Activated CD8-positive, alpha-beta T cell treated with anti-CD3 and anti-CD28 coated beads, Interleukin-2, amount 10 ng/mL, durations not matched to agents 7 days and 5 days (primary cell): ENCODE measurements at regions not wholly inside any gene's neighbourhood (a gene's known extent, or its start where the extent isn't known, plus 50 kb on each side); places are given as distances from the start of the nearest gene placed in this dataset.
A peak's percentile ranks its signal among the peaks of the same experiment; 100 is the strongest.

Experiments used
- ATAC-seq: fragments of 150-1000 bp; cut with Tn5 transposase; one replicate; pipeline ENCODE4 v1.10.0; 2021; ENCODE audit warnings: moderate library complexity
- CTCF ChIA-PET: fragments of 350-600 bp; sonication (Branson Sonifier 250); formaldehyde crosslinking; loops from one replicate; lab custom pipeline; 2021; ENCODE audit warnings: antibody characterized with exemption; lab: Charles Lee
- POLR2A ChIA-PET: fragments of 350-600 bp; sonication (Branson Sonifier 250); formaldehyde crosslinking; loops from one replicate; lab custom pipeline; 2021; ENCODE audit warnings: antibody characterized with exemption; lab: Charles Lee
- DNase-seq: peaks from one replicate; pipeline ENCODE4 v3.0.0-alpha.2; 2020
- H3K27ac Mint-ChIP-seq: one replicate; pipeline ENCODE4 v1.8.0; 2021; ENCODE audit warnings: mild to moderate bottlenecking, mixed read lengths
- H3K27me3 Mint-ChIP-seq: one replicate; pipeline ENCODE4 v1.8.0; 2021; ENCODE audit warnings: low read depth, mixed read lengths
- H3K36me3 Mint-ChIP-seq: one replicate; pipeline ENCODE4 v1.8.0; 2021; ENCODE audit warnings: low read depth, mixed read lengths
- H3K4me1 Mint-ChIP-seq: one replicate; pipeline ENCODE4 v1.8.0; 2021; ENCODE audit warnings: low read depth, mixed read lengths
- H3K4me3 Mint-ChIP-seq: one replicate; pipeline ENCODE4 v1.8.0; 2021; ENCODE audit warnings: mild to moderate bottlenecking, mixed read lengths
- H3K9me3 Mint-ChIP-seq: one replicate; pipeline ENCODE4 v1.8.0; 2022; ENCODE audit warnings: mixed read lengths; ENCODE audit not compliant: insufficient read depth

DNA sequence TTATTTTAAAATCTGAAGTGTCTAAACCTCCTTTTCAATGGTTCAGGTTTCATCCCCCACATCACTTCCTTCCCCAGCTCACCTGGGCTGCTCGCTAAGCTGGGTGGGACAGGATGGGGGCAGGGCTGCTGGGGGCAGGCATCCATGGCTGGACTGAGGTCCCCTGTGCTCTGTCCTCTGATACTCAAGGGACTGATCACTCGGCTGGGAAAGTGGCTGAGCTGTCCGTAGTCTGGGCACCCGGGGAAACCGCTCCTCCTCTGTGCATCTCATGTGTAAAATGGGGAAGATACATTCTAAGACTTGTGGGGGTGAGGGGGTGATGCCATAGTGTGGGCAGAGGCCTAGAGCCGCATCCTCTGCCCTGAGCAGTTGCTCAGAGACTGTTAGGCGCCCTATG is 411.2 kb downstream of the MATN1 start:
- Mint-ChIP-seq H3K4me1 (no peaks in the 10 kb centered on the region), H3K9me3 (no peaks in the 10 kb centered on the region), H3K36me3 (no peaks in the 10 kb centered on the region), H3K27ac (no peak overlapping the region), H3K27me3 (peaks cover 4% of the 10 kb centered on the region), H3K4me3 (no peak overlapping the region)
- CTCF ChIA-PET = interaction anchor here (0.9 kb wide), 1 partner anchor 68 kb away, joined by 3 read pairs; no protein-coding TSS in a partner anchor
- POLR2A ChIA-PET = no interaction called here
- no peak for ATAC-seq
- DNase-seq = no peak

DNA sequence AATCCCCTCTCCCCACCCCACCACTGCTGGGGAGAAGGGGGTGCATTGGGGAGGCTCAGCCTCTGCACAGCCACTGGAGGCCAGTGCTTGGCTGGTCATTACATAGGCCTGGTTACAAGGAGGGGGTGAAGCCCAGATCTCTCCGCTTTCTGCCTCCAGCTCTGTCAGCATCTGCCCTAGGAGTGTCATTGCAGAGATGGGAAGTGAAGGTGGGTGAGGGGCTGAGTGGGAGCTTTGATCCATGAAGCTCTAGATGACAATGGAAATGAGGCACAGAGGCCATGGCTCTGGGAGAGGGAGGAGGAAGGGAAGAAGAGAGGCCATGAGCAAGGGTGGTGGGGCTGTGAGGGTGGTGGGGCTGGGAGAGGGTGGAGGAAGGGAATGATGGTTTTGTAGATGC is 411.6 kb downstream of the MATN1 start:
- no peak overlapping the region for H3K27ac Mint-ChIP-seq
- H3K9me3 Mint-ChIP-seq = no peaks in the 10 kb centered on the region
- DNase-seq (no peak), ATAC-seq (no peak)
- no peaks in the 10 kb centered on the region for H3K4me1 Mint-ChIP-seq
- POLR2A ChIA-PET = no interaction called here
- CTCF ChIA-PET = no interaction called here
- no peak overlapping the region for H3K4me3 Mint-ChIP-seq
- H3K27me3 Mint-ChIP-seq = peaks cover 4% of the 10 kb centered on the region
- no peaks in the 10 kb centered on the region for H3K36me3 Mint-ChIP-seq

DNA sequence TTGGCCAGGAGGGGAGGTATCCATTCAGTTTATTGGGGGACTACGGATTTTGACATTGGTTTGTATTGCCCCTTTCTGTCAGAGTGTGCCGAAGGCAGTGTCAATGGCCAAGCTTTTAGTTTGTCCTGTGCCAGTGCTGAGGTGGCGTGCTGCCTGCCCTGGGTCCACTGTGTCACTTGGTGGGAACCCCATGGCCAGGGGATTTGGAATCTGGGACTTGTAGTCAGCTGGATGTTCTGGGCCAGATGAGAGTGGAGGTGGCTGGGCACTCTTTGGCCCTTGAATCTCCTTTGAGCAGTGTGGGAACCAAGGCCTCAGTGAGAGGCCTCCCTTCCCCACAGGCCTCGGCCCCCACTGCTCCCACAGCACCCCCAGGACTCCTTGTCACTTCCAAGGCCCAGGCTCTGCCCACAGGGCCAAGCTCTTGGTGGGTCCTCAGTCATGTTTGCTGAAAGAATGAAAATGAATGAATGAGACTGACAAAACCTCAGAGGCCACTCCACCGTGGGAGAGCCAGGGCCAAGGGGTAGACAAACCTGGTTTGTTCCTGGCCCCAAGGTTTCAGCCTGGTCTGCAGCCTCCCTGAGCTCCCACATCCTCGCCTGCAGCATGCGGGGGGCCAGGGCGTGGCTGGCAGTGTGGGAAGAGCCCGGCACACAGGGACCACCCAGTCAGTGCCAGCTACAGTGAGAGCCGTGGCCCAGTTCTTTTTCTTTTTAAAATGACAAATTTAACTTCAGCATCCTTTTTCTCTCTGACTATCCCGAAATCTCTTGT is 412.2 kb downstream of the MATN1 start:
- H3K27ac Mint-ChIP-seq = no peak overlapping the region
- no peak overlapping the region for H3K4me3 Mint-ChIP-seq
- H3K36me3 Mint-ChIP-seq = no peaks in the 10 kb centered on the region
- no peak for ATAC-seq
- no peak for DNase-seq
- H3K4me1 Mint-ChIP-seq = no peaks in the 10 kb centered on the region
- CTCF ChIA-PET = no interaction called here
- POLR2A ChIA-PET = no interaction called here
- peaks cover 4% of the 10 kb centered on the region for H3K27me3 Mint-ChIP-seq
- H3K9me3 Mint-ChIP-seq = no peaks in the 10 kb centered on the region

DNA sequence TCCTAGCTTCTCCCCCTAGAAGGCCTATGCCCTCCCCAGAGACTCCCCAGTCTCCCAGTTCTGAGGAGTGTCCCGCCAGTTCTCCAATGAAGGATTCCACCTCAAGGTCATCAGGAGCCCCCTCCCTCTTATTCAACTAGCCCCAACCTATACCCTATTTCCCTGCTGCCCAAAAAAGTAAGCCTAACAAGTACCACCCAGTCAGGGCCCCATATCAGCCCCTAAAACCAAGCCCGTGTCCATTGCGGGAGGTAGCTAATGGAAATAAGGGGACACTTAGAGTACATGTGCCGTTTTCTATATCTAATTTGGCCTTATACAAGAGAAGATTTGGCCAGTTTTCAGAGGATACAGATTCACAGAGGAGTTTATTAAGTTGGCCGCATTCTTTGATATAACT is 416.2 kb downstream of the MATN1 start:
- DNase-seq (no peak), ATAC-seq (no peak)
- ChIA-PET POLR2A (no interaction called here), CTCF (no interaction called here)
- H3K27ac Mint-ChIP-seq = no peak overlapping the region
- H3K4me1 Mint-ChIP-seq = no peaks in the 10 kb centered on the region
- no peaks in the 10 kb centered on the region for H3K36me3 Mint-ChIP-seq
- no peaks in the 10 kb centered on the region for H3K9me3 Mint-ChIP-seq
- H3K4me3 Mint-ChIP-seq = no peak overlapping the region
- peaks cover 4% of the 10 kb centered on the region for H3K27me3 Mint-ChIP-seq

DNA sequence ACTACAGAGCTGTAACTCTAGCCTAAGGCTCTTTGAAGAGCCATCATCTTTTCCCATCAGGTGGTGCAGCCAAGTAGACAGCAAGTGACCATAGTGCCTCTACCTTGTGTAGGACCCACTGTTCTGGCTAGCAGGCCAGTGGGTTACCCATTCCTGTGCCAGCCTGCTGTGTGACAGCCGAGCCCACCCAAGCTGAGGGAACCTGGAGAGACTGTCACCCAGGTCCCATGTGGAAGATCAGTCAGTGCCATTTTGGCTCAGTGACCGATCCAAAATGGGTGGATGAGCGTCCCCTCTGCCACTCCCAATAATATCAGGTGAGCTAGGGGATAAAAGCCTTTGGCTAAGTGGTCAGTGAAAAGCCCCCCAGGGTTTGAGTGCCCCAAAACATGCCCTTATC is 417.9 kb downstream of the MATN1 start:
- no peaks in the 10 kb centered on the region for H3K9me3 Mint-ChIP-seq
- H3K27ac Mint-ChIP-seq = no peak overlapping the region
- ATAC-seq (no peak), DNase-seq (no peak)
- H3K36me3 Mint-ChIP-seq = no peaks in the 10 kb centered on the region
- no peak overlapping the region for H3K4me3 Mint-ChIP-seq
- peaks cover 4% of the 10 kb centered on the region for H3K27me3 Mint-ChIP-seq
- ChIA-PET POLR2A (no interaction called here), CTCF (no interaction called here)
- no peaks in the 10 kb centered on the region for H3K4me1 Mint-ChIP-seq

DNA sequence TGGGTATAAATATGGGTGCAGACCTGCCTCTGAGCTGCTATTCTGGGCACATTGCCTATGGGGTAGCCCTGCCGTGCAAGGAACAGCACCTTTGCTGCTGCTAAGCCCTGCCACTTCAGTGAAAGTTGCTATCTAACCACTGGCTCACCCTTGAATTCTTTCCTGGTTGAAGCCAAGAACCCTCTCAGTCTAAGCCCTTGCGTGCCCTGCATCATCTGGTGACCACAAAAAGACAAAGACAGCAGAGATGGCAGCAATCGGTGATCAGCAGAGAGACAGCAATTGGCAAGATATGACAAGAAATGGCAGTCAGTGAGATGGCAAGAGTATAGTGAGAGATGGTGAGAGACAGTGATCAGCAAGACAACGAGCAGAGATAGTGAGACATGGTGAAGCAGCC is 418.3 kb downstream of the MATN1 start:
- no peak overlapping the region for H3K27ac Mint-ChIP-seq
- no peak for ATAC-seq
- no peaks in the 10 kb centered on the region for H3K9me3 Mint-ChIP-seq
- no peak overlapping the region for H3K4me3 Mint-ChIP-seq
- no peak for DNase-seq
- H3K36me3 Mint-ChIP-seq = no peaks in the 10 kb centered on the region
- no peaks in the 10 kb centered on the region for H3K4me1 Mint-ChIP-seq
- H3K27me3 Mint-ChIP-seq = peaks cover 4% of the 10 kb centered on the region
- ChIA-PET CTCF (no interaction called here), POLR2A (no interaction called here)

DNA sequence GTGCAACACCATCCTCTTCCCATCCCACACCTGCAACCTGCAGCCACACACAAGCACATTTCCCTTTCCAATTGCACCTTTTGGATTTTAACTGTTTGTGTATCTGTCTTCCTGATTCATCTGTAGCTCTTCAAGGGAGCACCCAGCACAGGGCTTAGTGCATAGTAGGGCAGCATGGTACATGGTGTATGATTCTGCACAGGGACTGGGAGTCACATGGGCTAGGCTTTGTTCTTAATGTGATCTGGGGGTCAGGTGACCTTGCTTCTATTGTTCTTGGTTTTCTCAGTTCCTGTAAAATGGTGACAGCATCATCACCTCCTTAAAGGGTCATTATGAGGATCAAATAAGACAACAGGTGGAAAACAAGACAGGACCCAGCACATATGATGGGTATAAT is 419.3 kb downstream of the MATN1 start:
- no peaks in the 10 kb centered on the region for H3K36me3 Mint-ChIP-seq
- H3K4me3 Mint-ChIP-seq = no peak overlapping the region
- no peak for ATAC-seq
- no peak overlapping the region for H3K27ac Mint-ChIP-seq
- no peaks in the 10 kb centered on the region for H3K4me1 Mint-ChIP-seq
- no peaks in the 10 kb centered on the region for H3K9me3 Mint-ChIP-seq
- peak; percentile 5 for DNase-seq
- ChIA-PET CTCF (no interaction called here), POLR2A (no interaction called here)
- peaks cover 4% of the 10 kb centered on the region for H3K27me3 Mint-ChIP-seq

DNA sequence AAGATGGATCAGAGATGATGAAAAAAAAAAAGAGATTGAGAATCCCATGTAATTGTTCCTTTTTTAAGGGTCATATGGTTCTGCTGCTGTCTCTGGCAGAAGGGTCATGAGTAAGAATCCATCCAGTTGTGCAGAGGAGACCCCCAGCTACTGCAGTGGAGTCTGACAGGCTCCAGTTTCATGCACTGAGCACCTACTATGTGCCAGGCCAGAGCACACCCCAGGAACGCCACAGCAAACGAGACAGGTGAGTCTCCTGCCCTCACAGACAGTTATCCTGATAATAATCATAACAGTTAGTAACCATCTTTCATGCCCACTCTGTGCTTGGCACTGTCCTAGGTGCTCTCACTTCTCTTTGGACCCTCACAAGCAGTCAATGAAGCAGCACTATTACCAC is 420.0 kb downstream of the MATN1 start:
- Mint-ChIP-seq H3K4me1 (no peaks in the 10 kb centered on the region), H3K36me3 (no peaks in the 10 kb centered on the region), H3K9me3 (no peaks in the 10 kb centered on the region), H3K27me3 (peaks cover 4% of the 10 kb centered on the region), H3K27ac (no peak overlapping the region), H3K4me3 (no peak overlapping the region)
- ChIA-PET POLR2A (no interaction called here), CTCF (no interaction called here)
- peak; percentile 5 for DNase-seq
- ATAC-seq = no peak

DNA sequence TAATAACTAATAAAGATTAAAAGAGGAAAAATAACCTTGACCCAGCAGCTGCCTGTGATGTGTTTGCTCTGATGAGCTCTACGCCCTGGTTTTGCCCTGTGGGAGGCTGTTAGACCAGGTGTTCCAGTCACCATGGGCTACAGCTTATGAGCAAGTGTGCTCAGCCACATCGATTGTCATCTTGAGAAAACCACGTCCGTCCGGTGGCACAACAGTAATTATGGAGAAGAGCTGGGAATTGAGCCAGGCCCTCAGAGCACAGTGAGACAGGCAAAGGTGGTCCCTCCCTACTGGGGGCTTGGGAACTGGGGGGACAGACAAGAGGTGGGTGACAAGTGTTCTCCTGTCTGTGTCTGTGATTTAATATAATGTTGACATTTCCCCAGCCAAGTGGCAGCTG is 420.5 kb downstream of the MATN1 start:
- Mint-ChIP-seq H3K9me3 (no peaks in the 10 kb centered on the region), H3K27ac (no peak overlapping the region), H3K4me3 (no peak overlapping the region), H3K36me3 (no peaks in the 10 kb centered on the region), H3K4me1 (no peaks in the 10 kb centered on the region), H3K27me3 (peaks cover 2% of the 10 kb centered on the region)
- no peak for ATAC-seq
- peak; percentile 17 for DNase-seq
- ChIA-PET POLR2A (no interaction called here), CTCF (no interaction called here)

DNA sequence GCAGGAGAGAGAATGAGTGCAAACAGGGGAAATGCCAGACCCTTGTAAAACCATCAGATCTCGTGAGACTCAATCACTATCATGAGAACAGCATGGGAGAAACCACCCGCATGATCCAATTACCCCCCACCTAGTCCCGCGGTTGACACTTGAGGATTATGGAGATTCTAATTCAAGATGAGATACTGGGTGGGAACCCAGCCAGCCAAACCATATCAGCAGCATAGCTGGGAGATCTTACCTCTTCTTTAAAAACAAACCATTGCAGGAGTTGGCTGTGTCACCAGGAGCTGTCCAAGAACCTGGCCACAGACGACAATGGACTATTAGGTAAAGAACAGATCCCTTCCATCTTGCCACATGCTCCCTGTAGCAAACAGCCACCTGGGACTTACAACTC is 422.7 kb downstream of the MATN1 start:
- ChIA-PET CTCF (no interaction called here), POLR2A (no interaction called here)
- DNase-seq = no peak
- Mint-ChIP-seq H3K4me3 (no peak overlapping the region), H3K9me3 (no peaks in the 10 kb centered on the region), H3K27ac (no peak overlapping the region), H3K27me3 (no peaks in the 10 kb centered on the region), H3K4me1 (no peaks in the 10 kb centered on the region), H3K36me3 (no peaks in the 10 kb centered on the region)
- no peak for ATAC-seq

DNA sequence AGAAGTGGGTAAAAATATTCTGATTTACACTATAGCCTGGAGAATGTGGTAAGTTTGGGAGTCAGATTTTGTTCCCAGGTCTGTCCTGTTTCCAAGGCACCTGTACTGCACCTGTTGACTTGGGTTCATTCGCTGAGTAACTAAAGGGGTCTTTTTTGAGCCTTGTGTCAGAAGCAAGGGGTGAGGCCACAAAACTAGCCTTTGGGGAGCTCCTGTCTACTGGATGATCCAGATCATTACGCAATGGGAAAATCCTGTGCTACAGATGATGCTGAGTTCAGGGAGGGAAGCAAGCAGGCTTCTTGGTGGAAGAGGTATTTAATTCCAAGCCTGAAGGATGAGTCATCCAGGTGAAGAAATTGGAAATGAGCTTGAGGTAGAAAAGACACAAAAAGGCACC is 424.0 kb downstream of the MATN1 start:
- no peak for DNase-seq
- Mint-ChIP-seq H3K4me3 (no peak overlapping the region), H3K9me3 (no peaks in the 10 kb centered on the region), H3K27ac (no peak overlapping the region), H3K4me1 (no peaks in the 10 kb centered on the region), H3K36me3 (no peaks in the 10 kb centered on the region), H3K27me3 (no peaks in the 10 kb centered on the region)
- no peak for ATAC-seq
- CTCF ChIA-PET = no interaction called here
- POLR2A ChIA-PET = no interaction called here

DNA sequence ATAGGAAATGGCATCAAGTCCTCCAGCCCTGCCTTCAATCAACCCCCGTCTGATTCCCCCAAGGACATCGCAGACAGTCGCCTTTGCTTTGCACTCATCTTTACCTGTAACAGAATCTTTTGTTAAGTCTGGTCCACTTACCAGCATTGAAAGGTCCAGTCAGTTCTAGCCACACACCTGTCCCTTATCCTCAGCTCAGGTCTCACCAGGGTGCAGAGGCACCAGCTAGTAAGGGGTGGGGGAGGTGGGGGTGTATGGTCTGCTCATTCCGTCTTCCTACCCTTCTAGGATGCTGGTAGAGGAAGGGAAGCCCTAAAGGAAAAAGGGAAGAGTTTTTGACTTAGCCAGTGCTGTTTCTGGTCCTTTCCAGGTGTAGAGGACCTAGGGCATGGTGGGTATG is 427.7 kb downstream of the MATN1 start:
- ChIA-PET POLR2A (no interaction called here), CTCF (no interaction called here)
- Mint-ChIP-seq H3K27me3 (peaks cover 14% of the 10 kb centered on the region), H3K27ac (no peak overlapping the region), H3K36me3 (no peaks in the 10 kb centered on the region), H3K4me3 (no peak overlapping the region), H3K4me1 (no peaks in the 10 kb centered on the region), H3K9me3 (no peaks in the 10 kb centered on the region)
- ATAC-seq (no peak), DNase-seq (no peak)

DNA sequence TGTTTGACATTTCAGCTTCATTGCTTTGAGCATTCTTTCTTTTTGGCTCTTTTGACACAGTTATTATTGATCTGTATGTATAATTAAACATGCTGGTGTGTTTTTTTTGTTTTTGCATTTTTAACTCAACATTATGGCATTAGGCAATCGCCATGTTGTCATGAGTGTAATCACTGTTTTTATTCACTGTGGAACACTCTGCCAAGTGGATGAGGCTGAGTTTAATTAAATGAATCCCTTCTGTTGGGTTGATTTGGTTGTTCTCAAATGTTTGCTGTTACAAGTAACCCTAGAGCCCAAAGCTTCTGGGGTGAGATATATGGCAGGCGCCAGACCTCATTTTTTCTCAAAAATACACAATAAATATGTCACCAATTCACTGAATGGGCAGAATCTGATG is 428.1 kb downstream of the MATN1 start:
- no peak for DNase-seq
- CTCF ChIA-PET = no interaction called here
- Mint-ChIP-seq H3K36me3 (no peaks in the 10 kb centered on the region), H3K9me3 (no peaks in the 10 kb centered on the region), H3K4me3 (no peak overlapping the region), H3K27me3 (peaks cover 16% of the 10 kb centered on the region), H3K4me1 (no peaks in the 10 kb centered on the region), H3K27ac (no peak overlapping the region)
- POLR2A ChIA-PET = no interaction called here
- ATAC-seq = no peak
